ENCODE measurements at regions not wholly inside any gene's neighbourhood (a gene's known extent, or its start where the extent isn't known, plus 50 kb on each side); places are given as distances from the start of the nearest gene placed in this dataset.

GRCh38 chr13:73369095-73369494, 310.3 kb downstream of the KLF5 start:
- Histone ChIP-seq H3K27ac (ENCODE audit: low read length) (no peak overlapping the region), H3K27me3 (ENCODE audit: insufficient read depth, low read depth, low read length) (no peaks in the 10 kb centered on the region), H3K9me3 (ENCODE audit: low read length) (no peaks in the 10 kb centered on the region), H2AFZ (ENCODE audit: low read depth, low read length) (no peak overlapping the region), H3K9ac (ENCODE audit: low read length) (no peak overlapping the region), H3F3A (ENCODE audit: insufficient read depth, low read length, poor library complexity, severe bottlenecking) (no peaks in the 10 kb centered on the region), H3K36me3 (ENCODE audit: insufficient read depth, low read length) (no peaks in the 10 kb centered on the region), H4K20me1 (ENCODE audit: insufficient read depth) (no peaks in the 10 kb centered on the region), H3K4me3 (ENCODE audit: low read length) (no peak overlapping the region), H3K9me2 (ENCODE audit: insufficient read depth, low read length) (no peaks in the 10 kb centered on the region), H3K79me2 (replicated peaks; ENCODE audit: insufficient read depth, low read length) (no peaks in the 10 kb centered on the region), H3K4me2 (ENCODE audit: low read length) (no peak overlapping the region)
- TF ChIP-seq MXI1 (conservative IDR thresholded peaks at IDR 0.05; ENCODE audit: poor library complexity, severe bottlenecking) (no peak), SMC3 (conservative IDR thresholded peaks at IDR 0.05; ENCODE audit: poor library complexity) (no peak), EP300 (conservative IDR thresholded peaks at IDR 0.05; ENCODE audit: poor library complexity, severe bottlenecking) (no peak), EZH2 (IDR thresholded peaks at IDR 0.05; ENCODE audit: borderline replicate concordance, insufficient read depth, low read length, poor library complexity, severe bottlenecking) (no peak), TAF1 (IDR thresholded peaks at IDR 0.05; ENCODE audit: low read depth) (no peak), RAD21 (conservative IDR thresholded peaks at IDR 0.05) (no peak), POLR2AphosphoS5 (IDR thresholded peaks at IDR 0.05) (no peak)
- TF ChIP-seq, protein P1, sequence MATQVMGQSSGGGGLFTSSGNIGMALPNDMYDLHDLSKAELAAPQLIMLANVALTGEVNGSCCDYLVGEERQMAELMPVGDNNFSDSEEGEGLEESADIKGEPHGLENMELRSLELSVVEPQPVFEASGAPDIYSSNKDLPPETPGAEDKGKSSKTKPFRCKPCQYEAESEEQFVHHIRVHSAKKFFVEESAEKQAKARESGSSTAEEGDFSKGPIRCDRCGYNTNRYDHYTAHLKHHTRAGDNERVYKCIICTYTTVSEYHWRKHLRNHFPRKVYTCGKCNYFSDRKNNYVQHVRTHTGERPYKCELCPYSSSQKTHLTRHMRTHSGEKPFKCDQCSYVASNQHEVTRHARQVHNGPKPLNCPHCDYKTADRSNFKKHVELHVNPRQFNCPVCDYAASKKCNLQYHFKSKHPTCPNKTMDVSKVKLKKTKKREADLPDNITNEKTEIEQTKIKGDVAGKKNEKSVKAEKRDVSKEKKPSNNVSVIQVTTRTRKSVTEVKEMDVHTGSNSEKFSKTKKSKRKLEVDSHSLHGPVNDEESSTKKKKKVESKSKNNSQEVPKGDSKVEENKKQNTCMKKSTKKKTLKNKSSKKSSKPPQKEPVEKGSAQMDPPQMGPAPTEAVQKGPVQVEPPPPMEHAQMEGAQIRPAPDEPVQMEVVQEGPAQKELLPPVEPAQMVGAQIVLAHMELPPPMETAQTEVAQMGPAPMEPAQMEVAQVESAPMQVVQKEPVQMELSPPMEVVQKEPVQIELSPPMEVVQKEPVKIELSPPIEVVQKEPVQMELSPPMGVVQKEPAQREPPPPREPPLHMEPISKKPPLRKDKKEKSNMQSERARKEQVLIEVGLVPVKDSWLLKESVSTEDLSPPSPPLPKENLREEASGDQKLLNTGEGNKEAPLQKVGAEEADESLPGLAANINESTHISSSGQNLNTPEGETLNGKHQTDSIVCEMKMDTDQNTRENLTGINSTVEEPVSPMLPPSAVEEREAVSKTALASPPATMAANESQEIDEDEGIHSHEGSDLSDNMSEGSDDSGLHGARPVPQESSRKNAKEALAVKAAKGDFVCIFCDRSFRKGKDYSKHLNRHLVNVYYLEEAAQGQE (IDR thresholded peaks at IDR 0.05; ENCODE audit: borderline replicate concordance), result no peak
- TF ChIP-seq, protein P2, sequence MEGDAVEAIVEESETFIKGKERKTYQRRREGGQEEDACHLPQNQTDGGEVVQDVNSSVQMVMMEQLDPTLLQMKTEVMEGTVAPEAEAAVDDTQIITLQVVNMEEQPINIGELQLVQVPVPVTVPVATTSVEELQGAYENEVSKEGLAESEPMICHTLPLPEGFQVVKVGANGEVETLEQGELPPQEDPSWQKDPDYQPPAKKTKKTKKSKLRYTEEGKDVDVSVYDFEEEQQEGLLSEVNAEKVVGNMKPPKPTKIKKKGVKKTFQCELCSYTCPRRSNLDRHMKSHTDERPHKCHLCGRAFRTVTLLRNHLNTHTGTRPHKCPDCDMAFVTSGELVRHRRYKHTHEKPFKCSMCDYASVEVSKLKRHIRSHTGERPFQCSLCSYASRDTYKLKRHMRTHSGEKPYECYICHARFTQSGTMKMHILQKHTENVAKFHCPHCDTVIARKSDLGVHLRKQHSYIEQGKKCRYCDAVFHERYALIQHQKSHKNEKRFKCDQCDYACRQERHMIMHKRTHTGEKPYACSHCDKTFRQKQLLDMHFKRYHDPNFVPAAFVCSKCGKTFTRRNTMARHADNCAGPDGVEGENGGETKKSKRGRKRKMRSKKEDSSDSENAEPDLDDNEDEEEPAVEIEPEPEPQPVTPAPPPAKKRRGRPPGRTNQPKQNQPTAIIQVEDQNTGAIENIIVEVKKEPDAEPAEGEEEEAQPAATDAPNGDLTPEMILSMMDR (IDR thresholded peaks at IDR 0.05; ENCODE audit: poor library complexity, severe bottlenecking), result no peak

DNA sequence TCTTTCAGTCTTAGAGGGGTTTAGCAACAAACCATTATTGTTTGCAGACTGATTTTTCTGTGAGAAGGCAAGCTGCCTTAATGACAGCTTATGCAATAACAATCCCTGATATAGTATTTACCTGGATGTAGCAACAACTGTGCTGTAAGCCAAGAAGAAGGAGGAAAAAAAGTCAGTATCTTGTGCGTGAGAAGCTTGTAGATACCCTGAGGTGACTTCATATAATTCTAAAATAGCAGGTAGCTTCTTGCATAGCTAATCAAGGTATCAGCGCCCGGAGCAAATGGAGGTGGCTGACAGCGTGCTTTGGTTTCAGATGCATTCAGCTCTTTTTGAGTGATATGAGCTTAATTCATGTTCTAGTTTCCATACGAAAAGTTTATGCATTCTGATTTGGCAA, 309.8 kb downstream of the KLF5 start:
- no peak for TF ChIP-seq TAF1 (IDR thresholded peaks at IDR 0.05; ENCODE audit: low read depth)

GRCh38 chr13:73367886-73368285, 309.1 kb downstream of the KLF5 start:
- Histone ChIP-seq H3K4me2 (ENCODE audit: low read length) (no peak overlapping the region), H3K9me2 (ENCODE audit: insufficient read depth, low read length) (no peaks in the 10 kb centered on the region), H3K36me3 (ENCODE audit: insufficient read depth, low read length) (no peaks in the 10 kb centered on the region), H2AFZ (ENCODE audit: low read depth, low read length) (no peak overlapping the region), H3K4me3 (ENCODE audit: low read length) (no peak overlapping the region), H3F3A (ENCODE audit: insufficient read depth, low read length, poor library complexity, severe bottlenecking) (no peaks in the 10 kb centered on the region), H3K9ac (ENCODE audit: low read length) (no peak overlapping the region), H3K79me2 (replicated peaks; ENCODE audit: insufficient read depth, low read length) (no peaks in the 10 kb centered on the region), H3K27ac (ENCODE audit: low read length) (no peak overlapping the region), H4K20me1 (ENCODE audit: insufficient read depth) (no peaks in the 10 kb centered on the region), H3K27me3 (ENCODE audit: insufficient read depth, low read depth, low read length) (no peaks in the 10 kb centered on the region), H3K9me3 (ENCODE audit: low read length) (no peaks in the 10 kb centered on the region)
- TF ChIP-seq MXI1 (conservative IDR thresholded peaks at IDR 0.05; ENCODE audit: poor library complexity, severe bottlenecking) (no peak), EP300 (conservative IDR thresholded peaks at IDR 0.05; ENCODE audit: poor library complexity, severe bottlenecking) (no peak), TAF1 (IDR thresholded peaks at IDR 0.05; ENCODE audit: low read depth) (no peak), RAD21 (conservative IDR thresholded peaks at IDR 0.05) (no peak), POLR2AphosphoS5 (IDR thresholded peaks at IDR 0.05) (no peak)
- TF ChIP-seq, protein P1 (IDR thresholded peaks at IDR 0.05; ENCODE audit: borderline replicate concordance), result no peak

More for the DNA sequence above, 309.8 kb downstream of the KLF5 start:
- H3K9me3 ChIP-seq (ENCODE audit: low read length), result no peaks in the 10 kb centered on the region
- H4K20me1 ChIP-seq (ENCODE audit: insufficient read depth), result no peaks in the 10 kb centered on the region
- H3K27me3 ChIP-seq (ENCODE audit: insufficient read depth, low read depth, low read length), result no peaks in the 10 kb centered on the region
- H3K9me2 ChIP-seq (ENCODE audit: insufficient read depth, low read length), result no peaks in the 10 kb centered on the region
- no peak overlapping the region for H3K4me2 ChIP-seq (ENCODE audit: low read length)
- no peak overlapping the region for H3K4me3 ChIP-seq (ENCODE audit: low read length)
- H3F3A ChIP-seq (ENCODE audit: insufficient read depth, low read length, poor library complexity, severe bottlenecking), result no peaks in the 10 kb centered on the region
- H3K27ac ChIP-seq (ENCODE audit: low read length), result no peak overlapping the region
- H3K36me3 ChIP-seq (ENCODE audit: insufficient read depth, low read length), result no peaks in the 10 kb centered on the region
- H3K79me2 ChIP-seq (replicated peaks; ENCODE audit: insufficient read depth, low read length), result no peaks in the 10 kb centered on the region
- H3K9ac ChIP-seq (ENCODE audit: low read length), result no peak overlapping the region
- H2AFZ ChIP-seq (ENCODE audit: low read depth, low read length), result no peak overlapping the region

Data from neural cell (in vitro differentiated cells).